Mesendoderm (in vitro differentiated cells): ENCODE measurements at regions not wholly inside any gene's neighbourhood (a gene's known extent, or its start where the extent isn't known, plus 50 kb on each side); places are given as distances from the start of the nearest gene placed in this dataset.

Experiments
- DNase-seq: peaks from one replicate; pipeline ENCODE4 v3.0.0; 2013
- H2AK5ac ChIP-seq: 2 replicates; pipeline ENCODE4 v1.6.1; 2013; ENCODE audit warnings: low read length, inconsistent platforms
- H2BK120ac ChIP-seq: 2 replicates; pipeline ENCODE4 v1.6.1; 2013; ENCODE audit warnings: low read depth, mild to moderate bottlenecking, low read length, moderate library complexity, mixed read lengths
- H2BK15ac ChIP-seq: replicated peaks from 2 replicates; pipeline ENCODE4 v1.6.1; 2013; ENCODE audit warnings: low read depth, mild to moderate bottlenecking, moderate library complexity
- H2BK5ac ChIP-seq: 2 replicates; pipeline ENCODE4 v1.6.1; 2013; ENCODE audit warnings: low read length, inconsistent platforms
- H3K18ac ChIP-seq: 2 replicates; pipeline ENCODE4 v1.6.1; 2013; ENCODE audit warnings: mild to moderate bottlenecking, low read length, mixed read lengths
- H3K23ac ChIP-seq: one replicate; pipeline ENCODE4 v1.6.1; 2013; ENCODE audit warnings: low read length
- H3K27ac ChIP-seq: 2 replicates; pipeline ENCODE4 v1.5.1; 2013; ENCODE audit warnings: low read depth, mild to moderate bottlenecking, inconsistent platforms, low read length, moderate library complexity
- H3K27me3 ChIP-seq: 2 replicates; pipeline ENCODE4 v1.6.1; 2013; ENCODE audit warnings: low read length, control low read depth, mild to moderate bottlenecking, inconsistent platforms; ENCODE audit not compliant: insufficient read depth, poor library complexity
- H3K36me3 ChIP-seq: 2 replicates; pipeline ENCODE4 v1.6.1; 2013; ENCODE audit warnings: low read length, inconsistent platforms; ENCODE audit not compliant: control insufficient read depth, insufficient read depth
- H3K4ac ChIP-seq: one replicate; pipeline ENCODE4 v1.6.1; 2013; ENCODE audit warnings: low read depth, mild to moderate bottlenecking, low read length, moderate library complexity
- H3K4me1 ChIP-seq: 2 replicates; pipeline ENCODE4 v1.6.1; 2013; ENCODE audit warnings: low read depth, low read length, inconsistent platforms; ENCODE audit not compliant: control insufficient read depth
- H3K4me2 ChIP-seq: 2 replicates; pipeline ENCODE4 v1.6.1; 2013; ENCODE audit warnings: low read length
- H3K4me3 ChIP-seq: 2 replicates; pipeline ENCODE4 v1.5.1; 2013; ENCODE audit warnings: mild to moderate bottlenecking, low read length
- H3K56ac ChIP-seq: one replicate; pipeline ENCODE4 v1.6.1; 2013; ENCODE audit warnings: low read length
- H3K79me1 ChIP-seq: 2 replicates; pipeline ENCODE4 v1.6.1; 2013; ENCODE audit warnings: low read length, inconsistent platforms
- H3K79me2 ChIP-seq: 2 replicates; pipeline ENCODE4 v1.6.1; 2013; ENCODE audit warnings: mild to moderate bottlenecking, low read length; ENCODE audit not compliant: control insufficient read depth, insufficient read depth
- H3K9ac ChIP-seq: 2 replicates; pipeline ENCODE4 v1.6.1; 2013; ENCODE audit warnings: low read length, inconsistent platforms
- H4K5ac ChIP-seq: one replicate; pipeline ENCODE4 v1.6.1; 2013; ENCODE audit warnings: low read length
- H4K8ac ChIP-seq: one replicate; pipeline ENCODE4 v1.6.1; 2013; ENCODE audit warnings: low read depth, mild to moderate bottlenecking, control low read depth, low read length, moderate library complexity
- WGBS: extraction: QIAGEN DNeasy Blood & Tissue Kit; methylation state at CpG from one replicate; pipeline ENCODE4 v1.1.7; 2013; ENCODE audit warnings: low lambda C conversion rate, missing lambda C conversion rate; ENCODE audit not compliant: insufficient coverage; ENCODE audit errors: extremely low coverage; 5-methylcytosine and 5-hydroxymethylcytosine counted together

GRCh38 chr5:111950660-111951059 is 193.7 kb upstream of the NREP start:
- Histone ChIP-seq H3K79me2 (no peaks in the 10 kb centered on the region), H2BK120ac (no peak overlapping the region), H4K8ac (no peak overlapping the region), H3K4me1 (no peaks in the 10 kb centered on the region), H3K4me3 (no peak overlapping the region), H2BK5ac (no peak overlapping the region), H3K56ac (no peak overlapping the region), H3K27me3 (no peaks in the 10 kb centered on the region), H2BK15ac (no peak overlapping the region), H4K5ac (no peak overlapping the region), H3K23ac (no peak overlapping the region), H3K36me3 (no peaks in the 10 kb centered on the region), H3K4me2 (no peak overlapping the region), H3K4ac (no peak overlapping the region), H3K9ac (no peak overlapping the region), H3K27ac (no peak overlapping the region), H3K18ac (no peak overlapping the region), H2AK5ac (no peak overlapping the region), H3K79me1 (no peaks in the 10 kb centered on the region)
- no CpG with 5 or more reads among the region's 1 CpG for WGBS
- no peak for DNase-seq

GRCh38 chr5:111948092-111948841 is 191.3 kb upstream of the NREP start:
- no peak overlapping the region for H2BK5ac ChIP-seq
- H3K4ac ChIP-seq = no peak overlapping the region
- no peak overlapping the region for H2BK15ac ChIP-seq
- no peak overlapping the region for H3K4me2 ChIP-seq
- H3K23ac ChIP-seq = no peak overlapping the region
- WGBS = no CpG with 5 or more reads among the region's 4 CpGs
- no peaks in the 10 kb centered on the region for H3K27me3 ChIP-seq
- no peak overlapping the region for H3K27ac ChIP-seq
- H3K36me3 ChIP-seq = no peaks in the 10 kb centered on the region
- no peak for DNase-seq
- no peaks in the 10 kb centered on the region for H3K79me1 ChIP-seq
- H3K9ac ChIP-seq = no peak overlapping the region
- H3K18ac ChIP-seq = no peak overlapping the region
- no peak overlapping the region for H4K8ac ChIP-seq
- no peak overlapping the region for H3K56ac ChIP-seq
- H3K4me1 ChIP-seq = no peaks in the 10 kb centered on the region
- no peak overlapping the region for H4K5ac ChIP-seq
- H3K4me3 ChIP-seq = no peak overlapping the region
- H2AK5ac ChIP-seq = no peak overlapping the region
- no peaks in the 10 kb centered on the region for H3K79me2 ChIP-seq
- H2BK120ac ChIP-seq = no peak overlapping the region

GRCh38 chr5:111946556-111946955 is 189.6 kb upstream of the NREP start:
- no peak overlapping the region for H3K56ac ChIP-seq
- no peak overlapping the region for H3K23ac ChIP-seq
- H3K27me3 ChIP-seq = no peaks in the 10 kb centered on the region
- H3K4me2 ChIP-seq = no peak overlapping the region
- H3K36me3 ChIP-seq = no peaks in the 10 kb centered on the region
- H3K27ac ChIP-seq = no peak overlapping the region
- no peak overlapping the region for H2BK5ac ChIP-seq
- H4K8ac ChIP-seq = no peak overlapping the region
- no peaks in the 10 kb centered on the region for H3K4me1 ChIP-seq
- H2BK120ac ChIP-seq = no peak overlapping the region
- DNase-seq = no peak
- H3K79me1 ChIP-seq = no peaks in the 10 kb centered on the region
- no peak overlapping the region for H3K18ac ChIP-seq
- H3K4ac ChIP-seq = no peak overlapping the region
- H3K9ac ChIP-seq = no peak overlapping the region
- H3K4me3 ChIP-seq = no peak overlapping the region
- no peak overlapping the region for H4K5ac ChIP-seq
- no peak overlapping the region for H2AK5ac ChIP-seq
- no peak overlapping the region for H2BK15ac ChIP-seq
- no peaks in the 10 kb centered on the region for H3K79me2 ChIP-seq
- no CpG with 5 or more reads among the region's 2 CpGs for WGBS

- Histone ChIP-seq H3K79me2 (no peaks in the 10 kb centered on the region), H3K79me1 (no peaks in the 10 kb centered on the region), H2BK15ac (no peak overlapping the region), H3K18ac (no peak overlapping the region), H3K4ac (no peak overlapping the region), H3K4me1 (no peaks in the 10 kb centered on the region), H3K4me3 (no peak overlapping the region), H3K23ac (no peak overlapping the region), H2BK120ac (no peak overlapping the region), H4K8ac (no peak overlapping the region), H4K5ac (no peak overlapping the region), H3K27ac (no peak overlapping the region), H2BK5ac (no peak overlapping the region), H2AK5ac (no peak overlapping the region), H3K9ac (no peak overlapping the region), H3K56ac (no peak overlapping the region), H3K36me3 (no peaks in the 10 kb centered on the region), H3K4me2 (no peak overlapping the region), H3K27me3 (no peaks in the 10 kb centered on the region)
- no CpG with 5 or more reads among the region's 1 CpG for WGBS
- no peak for DNase-seq
Measured at GRCh38 chr5:111945535-111945934, 188.5 kb upstream of the NREP start.

- Histone ChIP-seq H3K27ac (no peak overlapping the region), H2BK5ac (no peak overlapping the region), H3K79me2 (no peaks in the 10 kb centered on the region), H3K18ac (no peak overlapping the region), H2BK15ac (no peak overlapping the region), H3K79me1 (no peaks in the 10 kb centered on the region), H3K9ac (no peak overlapping the region), H2BK120ac (no peak overlapping the region), H3K4me1 (no peaks in the 10 kb centered on the region), H3K4ac (no peak overlapping the region), H3K4me2 (no peak overlapping the region), H3K56ac (no peak overlapping the region), H3K23ac (no peak overlapping the region), H2AK5ac (no peak overlapping the region), H3K4me3 (no peak overlapping the region), H4K8ac (no peak overlapping the region), H3K36me3 (no peaks in the 10 kb centered on the region), H4K5ac (no peak overlapping the region), H3K27me3 (no peaks in the 10 kb centered on the region)
- no peak for DNase-seq
- no CpG with 5 or more reads among the region's 1 CpG for WGBS
Measured at GRCh38 chr5:111942661-111943401, 185.8 kb upstream of the NREP start.
